ENCODE measurements at regions not wholly inside any gene's neighbourhood (a gene's known extent, or its start where the extent isn't known, plus 50 kb on each side); places are given as distances from the start of the nearest gene placed in this dataset.

GRCh38 chr2:106644623-106645022 is 157.5 kb downstream of the CD8B2 start:
- peaks cover 1% of the 10 kb centered on the region for H3K27me3 Mint-ChIP-seq
- no peaks in the 10 kb centered on the region for H3K9me3 Mint-ChIP-seq
- H3K27ac Mint-ChIP-seq = no peak overlapping the region
- H3K36me3 Mint-ChIP-seq (ENCODE audit: low read depth) = no peaks in the 10 kb centered on the region
- CTCF ChIA-PET = no interaction called here
- no peaks in the 10 kb centered on the region for H3K4me1 Mint-ChIP-seq
- DNase-seq = no peak
- no peak overlapping the region for H3K4me3 Mint-ChIP-seq
- POLR2A ChIA-PET = no interaction called here

GRCh38 chr2:106646605-106647004 is 159.4 kb downstream of the CD8B2 start:
- no peaks in the 10 kb centered on the region for H3K4me1 Mint-ChIP-seq
- H3K27ac Mint-ChIP-seq = no peak overlapping the region
- no peaks in the 10 kb centered on the region for H3K36me3 Mint-ChIP-seq (ENCODE audit: low read depth)
- no peak overlapping the region for H3K4me3 Mint-ChIP-seq
- no peak for DNase-seq
- CTCF ChIA-PET = no interaction called here
- POLR2A ChIA-PET = no interaction called here
- peaks cover 1% of the 10 kb centered on the region for H3K27me3 Mint-ChIP-seq
- H3K9me3 Mint-ChIP-seq = no peaks in the 10 kb centered on the region

- Mint-ChIP-seq H3K4me3 (no peak overlapping the region), H3K4me1 (no peaks in the 10 kb centered on the region), H3K9me3 (no peaks in the 10 kb centered on the region), H3K36me3 (ENCODE audit: low read depth) (no peaks in the 10 kb centered on the region), H3K27me3 (peaks cover 1% of the 10 kb centered on the region), H3K27ac (no peak overlapping the region)
- no peak for DNase-seq
- CTCF ChIA-PET = no interaction called here
- POLR2A ChIA-PET = no interaction called here
Observed at GRCh38 chr2:106649306-106649705, 162.1 kb downstream of the CD8B2 start.

- POLR2A ChIA-PET = no interaction called here
- no peak for DNase-seq
- H3K4me3 Mint-ChIP-seq = no peak overlapping the region
- H3K36me3 Mint-ChIP-seq (ENCODE audit: low read depth) = no peaks in the 10 kb centered on the region
- H3K4me1 Mint-ChIP-seq = no peaks in the 10 kb centered on the region
- CTCF ChIA-PET = no interaction called here
- no peak overlapping the region for H3K27ac Mint-ChIP-seq
- H3K27me3 Mint-ChIP-seq = peaks cover 3% of the 10 kb centered on the region
- no peaks in the 10 kb centered on the region for H3K9me3 Mint-ChIP-seq
Observed at GRCh38 chr2:106653465-106653864, 166.3 kb downstream of the CD8B2 start.

GRCh38 chr2:106658616-106659015 is 171.5 kb downstream of the CD8B2 start:
- Mint-ChIP-seq H3K4me3 (no peak overlapping the region), H3K9me3 (no peaks in the 10 kb centered on the region), H3K27ac (no peak overlapping the region), H3K4me1 (no peaks in the 10 kb centered on the region), H3K36me3 (ENCODE audit: low read depth) (no peaks in the 10 kb centered on the region), H3K27me3 (peaks cover 3% of the 10 kb centered on the region)
- ChIA-PET POLR2A (no interaction called here), CTCF (no interaction called here)
- DNase-seq = no peak

GRCh38 chr2:106664669-106665068 is 177.5 kb downstream of the CD8B2 start:
- no peaks in the 10 kb centered on the region for H3K36me3 Mint-ChIP-seq (ENCODE audit: low read depth)
- peaks cover 2% of the 10 kb centered on the region for H3K27me3 Mint-ChIP-seq
- no peak overlapping the region for H3K4me3 Mint-ChIP-seq
- no peak for DNase-seq
- no peaks in the 10 kb centered on the region for H3K4me1 Mint-ChIP-seq
- no peak overlapping the region for H3K27ac Mint-ChIP-seq
- peaks cover 2% of the 10 kb centered on the region for H3K9me3 Mint-ChIP-seq
- ChIA-PET POLR2A (no interaction called here), CTCF (no interaction called here)

GRCh38 chr2:106667478-106668070 is 180.4 kb downstream of the CD8B2 start:
- H3K9me3 Mint-ChIP-seq = peaks cover 2% of the 10 kb centered on the region
- no peak overlapping the region for H3K4me3 Mint-ChIP-seq
- H3K4me1 Mint-ChIP-seq = no peaks in the 10 kb centered on the region
- DNase-seq = no peak
- ChIA-PET CTCF (interaction anchor here (0.6 kb wide), 1 partner anchor 138 kb away, joined by 3 read pairs; no protein-coding TSS in a partner anchor), POLR2A (no interaction called here)
- no peak overlapping the region for H3K27ac Mint-ChIP-seq
- no peaks in the 10 kb centered on the region for H3K27me3 Mint-ChIP-seq
- H3K36me3 Mint-ChIP-seq (ENCODE audit: low read depth) = no peaks in the 10 kb centered on the region

- peaks cover 6% of the 10 kb centered on the region for H3K27me3 Mint-ChIP-seq
Observed at GRCh38 chr2:106685180-106685897, 198.2 kb downstream of the CD8B2 start.

GRCh38 chr2:106686814-106687213 is 199.2 kb downstream of the ST6GAL2 start:
- Mint-ChIP-seq H3K4me1 (no peaks in the 10 kb centered on the region), H3K9me3 (peaks cover 2% of the 10 kb centered on the region), H3K36me3 (ENCODE audit: low read depth) (no peaks in the 10 kb centered on the region), H3K27ac (no peak overlapping the region), H3K27me3 (peaks cover 2% of the 10 kb centered on the region), H3K4me3 (no peak overlapping the region)
- CTCF ChIA-PET = no interaction called here
- no peak for DNase-seq
- POLR2A ChIA-PET = no interaction called here

More at GRCh38 chr2:106685180-106685897, 198.2 kb downstream of the CD8B2 start:
- H3K4me1 Mint-ChIP-seq = no peaks in the 10 kb centered on the region
- no peak overlapping the region for H3K27ac Mint-ChIP-seq
- H3K4me3 Mint-ChIP-seq = no peak overlapping the region
- POLR2A ChIA-PET = no interaction called here
- peaks cover 2% of the 10 kb centered on the region for H3K9me3 Mint-ChIP-seq
- H3K36me3 Mint-ChIP-seq (ENCODE audit: low read depth) = no peaks in the 10 kb centered on the region
- CTCF ChIA-PET = no interaction called here
- DNase-seq = no peak

- Mint-ChIP-seq H3K4me3 (no peak overlapping the region), H3K4me1 (no peaks in the 10 kb centered on the region), H3K36me3 (ENCODE audit: low read depth) (no peaks in the 10 kb centered on the region), H3K27me3 (no peaks in the 10 kb centered on the region), H3K9me3 (no peaks in the 10 kb centered on the region), H3K27ac (no peak overlapping the region)
- POLR2A ChIA-PET = no interaction called here
- CTCF ChIA-PET = no interaction called here
- no peak for DNase-seq
Observed at GRCh38 chr2:106694964-106695470, 190.9 kb downstream of the ST6GAL2 start.

GRCh38 chr2:106695919-106696318 is 190.0 kb downstream of the ST6GAL2 start:
- DNase-seq = no peak
- H3K9me3 Mint-ChIP-seq = no peaks in the 10 kb centered on the region
- H3K4me1 Mint-ChIP-seq = no peaks in the 10 kb centered on the region
- H3K27ac Mint-ChIP-seq = no peak overlapping the region
- ChIA-PET CTCF (no interaction called here), POLR2A (no interaction called here)
- H3K4me3 Mint-ChIP-seq = no peak overlapping the region
- H3K27me3 Mint-ChIP-seq = no peaks in the 10 kb centered on the region
- H3K36me3 Mint-ChIP-seq (ENCODE audit: low read depth) = no peaks in the 10 kb centered on the region

- H3K4me3 Mint-ChIP-seq = no peak overlapping the region
- no peaks in the 10 kb centered on the region for H3K4me1 Mint-ChIP-seq
- H3K27me3 Mint-ChIP-seq = no peaks in the 10 kb centered on the region
- no peaks in the 10 kb centered on the region for H3K9me3 Mint-ChIP-seq
- H3K27ac Mint-ChIP-seq = no peak overlapping the region
- POLR2A ChIA-PET = no interaction called here
- CTCF ChIA-PET = no interaction called here
- no peaks in the 10 kb centered on the region for H3K36me3 Mint-ChIP-seq (ENCODE audit: low read depth)
- no peak for DNase-seq
Observed at GRCh38 chr2:106700616-106701015, 185.4 kb downstream of the ST6GAL2 start.

GRCh38 chr2:106701203-106702022 is 184.6 kb downstream of the ST6GAL2 start:
- POLR2A ChIA-PET = no interaction called here
- CTCF ChIA-PET = no interaction called here
- Mint-ChIP-seq H3K4me3 (no peak overlapping the region), H3K27ac (no peak overlapping the region), H3K27me3 (no peaks in the 10 kb centered on the region), H3K4me1 (no peaks in the 10 kb centered on the region), H3K36me3 (ENCODE audit: low read depth) (no peaks in the 10 kb centered on the region), H3K9me3 (no peaks in the 10 kb centered on the region)
- no peak for DNase-seq

All from activated CD4-positive, alpha-beta T cell treated with anti-CD3 and anti-CD28 coated beads, Interleukin-2, amount 10 ng/mL, durations not matched to agents 7 days and 5 days (primary cell).